ENCODE measurements at regions not wholly inside any gene's neighbourhood (a gene's known extent, or its start where the extent isn't known, plus 50 kb on each side); places are given as distances from the start of the nearest gene placed in this dataset.
"Not testable (repeated sequence)": the region's sequence is repeated elsewhere in the genome, so short reads cannot be mapped to it uniquely, and the experiment has no call there.

DNA sequence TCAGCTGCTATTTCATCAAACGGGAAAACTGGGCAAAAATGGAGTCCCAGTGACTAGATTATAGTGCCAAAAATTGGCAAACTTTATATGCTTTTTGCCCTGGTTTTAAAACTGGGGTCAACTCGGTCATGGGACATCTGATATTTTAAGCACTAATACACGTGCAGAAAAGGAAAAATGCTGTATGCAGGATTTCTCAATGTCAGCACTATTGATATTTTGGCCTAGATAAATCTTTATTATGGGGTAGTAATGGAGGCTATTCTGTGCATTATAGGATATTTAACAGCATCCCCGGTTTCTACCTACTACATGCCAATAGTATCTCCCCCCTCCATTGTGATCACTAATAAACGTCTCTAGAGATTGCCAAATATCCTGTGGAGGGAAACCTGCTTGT lies 870.9 kb upstream of the IGFBP7 start:
- Histone ChIP-seq H3K4me3 (no peak overlapping the region), H3K9me3 (no peaks in the 10 kb centered on the region), H3K27ac (no peak overlapping the region), H3K27me3 (no peaks in the 10 kb centered on the region), H3K36me3 (no peaks in the 10 kb centered on the region), H3K4me1 (no peaks in the 10 kb centered on the region)
- no peak for DNase-seq (ENCODE audit: low spot score in 2 of 2)
- TF ChIP-seq EP300 (IDR thresholded peaks at IDR 0.05) (no peak), POLR2A (IDR thresholded peaks at IDR 0.05) (no peak)
- TF ChIP-seq, protein P1, sequence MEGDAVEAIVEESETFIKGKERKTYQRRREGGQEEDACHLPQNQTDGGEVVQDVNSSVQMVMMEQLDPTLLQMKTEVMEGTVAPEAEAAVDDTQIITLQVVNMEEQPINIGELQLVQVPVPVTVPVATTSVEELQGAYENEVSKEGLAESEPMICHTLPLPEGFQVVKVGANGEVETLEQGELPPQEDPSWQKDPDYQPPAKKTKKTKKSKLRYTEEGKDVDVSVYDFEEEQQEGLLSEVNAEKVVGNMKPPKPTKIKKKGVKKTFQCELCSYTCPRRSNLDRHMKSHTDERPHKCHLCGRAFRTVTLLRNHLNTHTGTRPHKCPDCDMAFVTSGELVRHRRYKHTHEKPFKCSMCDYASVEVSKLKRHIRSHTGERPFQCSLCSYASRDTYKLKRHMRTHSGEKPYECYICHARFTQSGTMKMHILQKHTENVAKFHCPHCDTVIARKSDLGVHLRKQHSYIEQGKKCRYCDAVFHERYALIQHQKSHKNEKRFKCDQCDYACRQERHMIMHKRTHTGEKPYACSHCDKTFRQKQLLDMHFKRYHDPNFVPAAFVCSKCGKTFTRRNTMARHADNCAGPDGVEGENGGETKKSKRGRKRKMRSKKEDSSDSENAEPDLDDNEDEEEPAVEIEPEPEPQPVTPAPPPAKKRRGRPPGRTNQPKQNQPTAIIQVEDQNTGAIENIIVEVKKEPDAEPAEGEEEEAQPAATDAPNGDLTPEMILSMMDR (IDR thresholded peaks at IDR 0.05): no peak
- 72 to 76% methylated on average over 5 of the region's 5 CpGs for WGBS, 2 donors

DNA sequence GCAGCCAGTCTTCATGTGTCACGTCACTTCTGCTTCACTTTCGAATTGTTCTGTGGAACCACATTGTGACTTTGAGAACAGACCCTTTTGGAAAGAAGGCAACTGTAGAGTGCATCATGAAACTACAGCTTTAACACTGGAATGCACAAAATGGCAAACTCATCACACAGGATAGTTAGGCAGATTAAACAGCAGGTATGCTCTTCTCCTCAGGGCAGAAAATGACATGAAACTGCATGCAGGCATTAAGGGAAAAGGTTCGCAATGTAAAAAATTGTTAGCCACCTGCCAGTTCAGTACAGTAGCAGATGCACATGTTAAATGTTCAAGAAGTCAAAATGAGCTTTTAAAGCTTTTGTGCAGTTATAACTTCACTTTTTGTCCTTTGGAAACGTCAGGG lies 864.6 kb upstream of the IGFBP7 start:
- Histone ChIP-seq H3K36me3 (no peaks in the 10 kb centered on the region), H3K27ac (no peak overlapping the region), H3K9me3 (no peaks in the 10 kb centered on the region), H3K4me3 (no peak overlapping the region), H3K27me3 (no peaks in the 10 kb centered on the region), H3K4me1 (no peaks in the 10 kb centered on the region)
- DNase-seq (ENCODE audit: low spot score in 2 of 2): no peak
- WGBS, 2 donors: 83 to 88% methylated on average over 4 of the region's 4 CpGs
- TF ChIP-seq POLR2A (IDR thresholded peaks at IDR 0.05): no peak
- TF ChIP-seq EP300 (IDR thresholded peaks at IDR 0.05): no peak
- TF ChIP-seq, protein P1 (IDR thresholded peaks at IDR 0.05): no peak

DNA sequence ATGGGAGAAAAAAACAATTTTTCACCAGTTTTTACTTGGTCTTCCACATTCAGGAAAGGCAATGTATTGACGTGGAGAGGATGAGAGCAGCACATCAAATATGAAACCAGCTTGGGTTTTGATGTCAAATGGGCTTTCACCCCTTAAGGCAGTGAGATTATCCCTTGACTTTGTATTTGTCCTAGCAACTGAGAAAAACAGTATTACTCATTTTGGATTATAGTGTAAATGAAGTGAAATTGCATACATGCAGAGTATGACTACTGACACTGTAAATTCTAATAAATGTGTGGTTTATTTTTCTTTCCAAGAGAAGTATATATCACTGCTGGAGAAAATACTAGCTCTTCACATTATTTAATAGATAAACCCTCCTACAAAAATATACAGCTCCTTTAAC lies 863.6 kb upstream of the IGFBP7 start:
- Histone ChIP-seq H3K36me3 (no peaks in the 10 kb centered on the region), H3K27me3 (no peaks in the 10 kb centered on the region), H3K9me3 (no peaks in the 10 kb centered on the region), H3K4me1 (no peaks in the 10 kb centered on the region), H3K4me3 (no peak overlapping the region), H3K27ac (no peak overlapping the region)
- TF ChIP-seq EP300 (IDR thresholded peaks at IDR 0.05) (no peak), POLR2A (IDR thresholded peaks at IDR 0.05) (no peak)
- TF ChIP-seq, protein P1 (IDR thresholded peaks at IDR 0.05): no peak
- no peak for DNase-seq (ENCODE audit: low spot score in 2 of 2)
- WGBS, 2 donors: 79 to 83% methylated on average over 1 of the region's 1 CpG

DNA sequence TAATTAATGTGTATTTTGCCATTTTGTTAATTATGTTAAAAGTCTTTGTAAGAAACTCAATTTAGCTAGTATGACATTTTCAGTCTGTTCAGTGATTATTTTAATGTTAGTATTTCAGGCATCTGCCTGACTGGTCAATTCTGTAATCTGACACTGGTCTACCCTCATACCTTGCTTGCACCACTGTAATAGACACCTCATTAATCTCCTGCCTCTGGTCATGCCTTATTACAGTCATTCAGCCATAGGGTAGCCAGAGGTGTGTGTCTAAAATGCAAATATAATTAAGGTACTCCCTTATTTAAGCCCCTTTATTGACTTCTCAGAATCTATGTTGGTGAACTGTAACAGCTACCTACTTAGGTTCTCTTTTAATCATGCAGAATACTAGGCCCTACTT lies 861.1 kb upstream of the IGFBP7 start:
- Histone ChIP-seq H3K9me3 (peaks cover 0 to 14% (median 0%) of the 10 kb centered on the region in 4 donors), H3K36me3 (no peaks in the 10 kb centered on the region), H3K27ac (no peak overlapping the region), H3K4me3 (no peak overlapping the region), H3K27me3 (no peaks in the 10 kb centered on the region), H3K4me1 (no peaks in the 10 kb centered on the region)
- no peak for DNase-seq (ENCODE audit: low spot score in 2 of 2)
- TF ChIP-seq, protein P1 (IDR thresholded peaks at IDR 0.05): no peak
- TF ChIP-seq EP300 (IDR thresholded peaks at IDR 0.05): no peak
- no peak for TF ChIP-seq POLR2A (IDR thresholded peaks at IDR 0.05)

DNA sequence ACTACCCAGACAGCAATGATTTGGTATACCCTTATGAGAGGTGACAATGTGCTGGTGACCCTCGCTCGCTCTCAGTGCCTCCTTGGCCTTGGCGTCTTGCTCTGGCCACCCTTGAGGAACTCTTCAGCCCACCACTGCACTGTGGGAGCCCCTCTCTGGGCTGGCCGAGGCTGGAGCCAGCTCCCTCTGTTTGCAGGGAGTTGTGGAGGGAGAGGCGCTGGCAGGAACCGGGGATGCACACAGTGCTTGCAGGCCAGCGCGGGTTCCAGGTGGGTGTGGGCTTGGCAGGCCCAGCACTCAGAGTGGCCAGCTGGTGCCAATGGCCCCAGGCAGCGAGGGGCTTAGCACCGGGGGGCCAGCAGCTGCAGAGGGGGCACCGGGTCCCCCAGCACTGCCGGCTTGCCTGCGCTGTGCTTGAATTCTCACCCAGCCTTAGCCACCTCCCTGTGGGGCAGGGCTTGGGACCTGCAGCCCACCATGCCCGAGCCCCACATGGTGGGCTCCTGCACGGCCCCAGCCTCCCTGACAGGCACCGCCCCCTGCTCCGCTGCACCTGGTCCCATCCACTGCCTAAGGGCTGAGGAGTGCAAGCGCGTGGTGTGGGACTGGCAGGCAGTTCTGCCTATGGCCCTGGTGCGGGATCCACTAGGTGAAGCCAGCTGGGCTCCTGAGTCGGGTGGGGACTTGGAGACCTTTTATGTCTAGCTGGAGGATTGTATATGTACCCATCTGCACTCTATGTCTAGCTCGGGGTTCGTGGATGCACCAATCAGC lies 857.0 kb upstream of the IGFBP7 start:
- DNase-seq (ENCODE audit: low spot score in 2 of 2): no peak
- Histone ChIP-seq H3K27ac (no peak overlapping the region), H3K9me3 (peaks cover 0 to 21% (median 0%) of the 10 kb centered on the region in 4 donors), H3K27me3 (no peaks in the 10 kb centered on the region), H3K4me1 (no peaks in the 10 kb centered on the region), H3K36me3 (no peaks in the 10 kb centered on the region), H3K4me3 (no peak overlapping the region)
- TF ChIP-seq, protein P1 (IDR thresholded peaks at IDR 0.05): no peak
- no peak for TF ChIP-seq EP300 (IDR thresholded peaks at IDR 0.05)
- TF ChIP-seq POLR2A (IDR thresholded peaks at IDR 0.05): no peak
- WGBS, 2 donors: 86 to 92% methylated on average over 17 to 23 of the region's 23 CpGs

DNA sequence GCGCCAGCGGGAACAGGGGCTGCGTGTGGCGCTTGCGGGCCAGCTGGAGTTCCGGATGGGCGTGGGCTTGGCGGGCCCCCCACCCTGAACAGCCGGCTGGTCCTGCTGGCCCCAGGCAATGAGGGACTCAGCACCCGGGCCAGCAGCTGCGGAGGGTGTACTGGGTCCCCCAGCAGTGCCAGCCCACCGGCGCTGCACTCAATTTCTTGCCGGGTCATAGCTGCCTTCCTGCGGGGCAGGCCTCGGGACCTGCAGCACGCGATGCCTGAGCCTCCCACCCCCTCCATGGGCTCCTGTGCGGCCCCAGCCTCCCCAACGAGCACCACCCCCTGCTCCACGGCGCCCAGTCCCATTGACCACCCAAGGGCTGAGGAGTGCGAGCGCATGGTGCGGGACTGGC lies 855.2 kb upstream of the IGFBP7 start:
- H3K4me3 ChIP-seq; H3K27ac ChIP-seq; H3K36me3 ChIP-seq; H3K27me3 ChIP-seq; DNase-seq (ENCODE audit: low spot score in 2 of 2); H3K4me1 ChIP-seq: not testable (repeated sequence)
- H3K9me3 ChIP-seq: peaks cover 0 to 21% (median 0%) of the 10 kb centered on the region in 4 donors
- WGBS, 2 donors: 91 to 100% methylated on average over 9 to 17 of the region's 25 CpGs
